NB4 (cell line): ENCODE measurements at regions not wholly inside any gene's neighbourhood (a gene's known extent, or its start where the extent isn't known, plus 50 kb on each side); places are given as distances from the start of the nearest gene placed in this dataset.
A peak's percentile ranks its signal among the peaks of the same experiment; 100 is the strongest.

Experiments
- DNase-seq: peaks from one replicate; pipeline ENCODE4 v3.0.0; 2010; ENCODE audit warnings: low read depth
- H3K4me3 ChIP-seq: one replicate; pipeline ENCODE4 v1.5.1; 2011; ENCODE audit warnings: mild to moderate bottlenecking, low read depth, low read length, moderate library complexity
- MYC ChIP-seq: IDR thresholded peaks from 2 replicates; pipeline ENCODE4 v1.6.1; 2011; ENCODE audit warnings: low read depth, low read length
- POLR2A ChIP-seq: IDR thresholded peaks from 2 replicates; pipeline ENCODE4 v1.6.1; 2011; ENCODE audit warnings: mild to moderate bottlenecking; ENCODE audit not compliant: insufficient read length; ENCODE audit errors: extremely low read depth
- TF ChIP-seq, protein P1 (sequence below): IDR thresholded peaks from 2 replicates; pipeline ENCODE4 v1.6.1; 2011; ENCODE audit warnings: low read depth, low read length
- TF ChIP-seq, protein P2 (sequence below): IDR thresholded peaks from one replicate; pipeline ENCODE4 v1.5.1; 2012; ENCODE audit warnings: low read depth, low read length

DNA sequence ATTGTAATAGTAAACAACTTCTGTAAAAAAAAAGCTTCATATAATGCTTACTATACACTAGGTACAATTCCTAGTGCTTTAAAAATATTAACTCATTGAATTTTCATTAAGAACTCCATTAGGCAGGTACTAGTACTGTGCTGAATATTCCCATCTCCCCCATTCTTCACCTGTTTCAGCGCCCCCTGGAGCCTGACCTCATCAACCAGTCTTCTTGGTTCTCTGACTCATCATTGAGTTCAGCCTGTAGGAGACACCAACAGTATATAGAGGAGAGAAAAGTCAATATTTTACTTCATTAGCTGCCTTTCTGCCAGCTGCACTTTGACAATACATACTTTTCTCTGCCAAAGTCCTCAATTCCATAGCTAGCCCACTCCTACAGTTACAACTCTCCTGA lies 1009.9 kb upstream of the KLHL29 start:
- H3K4me3 ChIP-seq, result no peak overlapping the region
- TF ChIP-seq POLR2A, result no peak
- TF ChIP-seq, protein P1, sequence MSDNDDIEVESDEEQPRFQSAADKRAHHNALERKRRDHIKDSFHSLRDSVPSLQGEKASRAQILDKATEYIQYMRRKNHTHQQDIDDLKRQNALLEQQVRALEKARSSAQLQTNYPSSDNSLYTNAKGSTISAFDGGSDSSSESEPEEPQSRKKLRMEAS, result no peak
- TF ChIP-seq, protein P2, sequence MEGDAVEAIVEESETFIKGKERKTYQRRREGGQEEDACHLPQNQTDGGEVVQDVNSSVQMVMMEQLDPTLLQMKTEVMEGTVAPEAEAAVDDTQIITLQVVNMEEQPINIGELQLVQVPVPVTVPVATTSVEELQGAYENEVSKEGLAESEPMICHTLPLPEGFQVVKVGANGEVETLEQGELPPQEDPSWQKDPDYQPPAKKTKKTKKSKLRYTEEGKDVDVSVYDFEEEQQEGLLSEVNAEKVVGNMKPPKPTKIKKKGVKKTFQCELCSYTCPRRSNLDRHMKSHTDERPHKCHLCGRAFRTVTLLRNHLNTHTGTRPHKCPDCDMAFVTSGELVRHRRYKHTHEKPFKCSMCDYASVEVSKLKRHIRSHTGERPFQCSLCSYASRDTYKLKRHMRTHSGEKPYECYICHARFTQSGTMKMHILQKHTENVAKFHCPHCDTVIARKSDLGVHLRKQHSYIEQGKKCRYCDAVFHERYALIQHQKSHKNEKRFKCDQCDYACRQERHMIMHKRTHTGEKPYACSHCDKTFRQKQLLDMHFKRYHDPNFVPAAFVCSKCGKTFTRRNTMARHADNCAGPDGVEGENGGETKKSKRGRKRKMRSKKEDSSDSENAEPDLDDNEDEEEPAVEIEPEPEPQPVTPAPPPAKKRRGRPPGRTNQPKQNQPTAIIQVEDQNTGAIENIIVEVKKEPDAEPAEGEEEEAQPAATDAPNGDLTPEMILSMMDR, result peak; percentile 27
- no peak for TF ChIP-seq MYC
- DNase-seq, result peak; percentile 10

DNA sequence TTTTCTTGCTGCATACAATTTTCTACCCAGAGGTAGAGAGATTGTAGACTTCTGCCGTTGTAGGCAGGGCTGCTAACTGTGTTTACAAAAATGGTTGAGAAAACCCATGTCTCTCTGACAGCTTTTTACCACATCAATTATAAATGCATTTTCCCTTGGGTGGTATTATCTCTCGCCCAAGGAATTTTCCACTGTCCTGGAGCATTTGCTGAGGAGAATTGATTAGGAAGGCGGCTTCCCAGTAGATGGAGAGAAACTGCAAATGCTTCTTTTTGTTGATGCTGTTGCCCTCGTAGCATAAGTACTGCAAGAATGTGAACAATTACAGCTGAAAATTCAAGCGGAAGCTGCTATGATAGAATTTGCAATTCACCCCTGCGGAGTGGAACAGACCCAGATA lies 1007.7 kb upstream of the KLHL29 start:
- H3K4me3 ChIP-seq, result no peak overlapping the region
- no peak for DNase-seq
- TF ChIP-seq, protein P1, result no peak
- TF ChIP-seq, protein P2, result no peak
- TF ChIP-seq MYC (no peak), POLR2A (no peak)

DNA sequence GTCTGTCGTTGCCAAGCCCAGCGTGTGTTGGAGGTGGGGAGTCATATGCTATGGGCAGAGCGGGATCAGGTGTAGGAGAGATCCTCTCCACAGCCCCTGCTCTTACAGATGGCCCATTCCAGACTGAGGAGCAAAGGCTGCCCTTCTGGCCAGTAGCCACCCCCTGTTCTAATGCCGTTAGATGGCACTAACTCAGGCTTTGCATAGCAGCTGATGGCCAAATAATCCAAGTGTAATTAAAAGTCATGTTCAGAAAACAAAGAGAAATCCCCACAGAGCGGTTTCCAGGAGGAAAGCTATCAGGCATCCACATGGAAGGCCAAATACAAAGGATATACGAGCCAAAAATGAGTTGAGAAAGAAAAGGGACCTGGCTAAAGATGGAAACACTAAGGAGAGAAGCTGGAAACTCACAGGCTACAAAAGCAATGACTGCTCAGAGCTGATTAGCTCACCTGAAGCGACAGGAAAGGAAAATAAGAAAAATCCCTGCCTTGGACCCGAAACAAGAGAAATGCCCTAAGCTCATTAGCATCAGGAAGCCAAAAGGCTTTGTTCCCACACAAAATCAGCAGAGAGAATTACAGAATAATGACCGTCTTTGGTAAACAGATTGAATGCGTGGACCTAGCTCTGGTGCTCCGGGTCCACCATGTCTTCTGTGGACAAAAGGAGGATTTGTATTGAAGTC lies 1002.4 kb upstream of the KLHL29 start:
- no peak overlapping the region for H3K4me3 ChIP-seq
- no peak for DNase-seq
- TF ChIP-seq MYC (no peak), POLR2A (no peak)
- TF ChIP-seq, protein P1, result no peak
- TF ChIP-seq, protein P2, result no peak

DNA sequence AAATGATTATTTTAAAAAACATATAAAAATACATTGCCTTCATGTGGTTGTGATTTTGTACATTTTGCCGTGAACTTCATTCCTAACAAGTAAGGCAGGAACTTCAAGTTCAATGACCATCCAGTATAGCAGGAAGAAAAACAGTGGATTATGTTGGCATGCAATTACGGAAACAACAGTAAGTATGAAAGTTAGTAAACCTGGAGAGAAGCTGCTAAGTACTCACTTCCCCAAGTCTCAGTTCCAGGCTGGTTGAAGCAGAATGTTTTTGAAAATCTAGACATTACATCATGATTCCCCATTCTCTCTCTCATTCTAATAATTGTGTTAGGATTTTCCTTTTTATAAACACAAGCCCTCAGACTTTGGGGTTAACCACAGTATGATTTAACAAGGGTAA lies 987.1 kb upstream of the KLHL29 start:
- DNase-seq, result no peak
- TF ChIP-seq POLR2A (no peak), MYC (no peak)
- H3K4me3 ChIP-seq, result no peak overlapping the region

DNA sequence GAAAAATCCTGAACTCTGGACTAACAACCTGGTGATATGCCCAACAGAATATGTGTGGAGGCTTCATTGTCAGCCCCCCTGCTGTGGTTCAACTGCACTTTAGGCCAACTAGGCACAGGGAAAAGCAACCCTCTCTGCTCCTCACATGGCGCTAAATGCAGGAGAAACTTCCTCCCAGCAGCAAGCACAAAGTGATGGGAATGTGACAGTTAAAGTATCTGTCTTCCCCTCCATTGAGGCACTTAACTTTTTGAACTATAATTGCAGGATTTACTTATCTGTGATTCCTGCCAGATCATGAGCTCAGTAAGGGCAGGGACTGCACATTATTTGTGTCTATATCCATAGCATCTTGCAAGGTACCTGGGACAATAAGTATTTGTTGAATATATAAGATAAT lies 981.2 kb upstream of the KLHL29 start:
- H3K4me3 ChIP-seq, result no peak overlapping the region
- DNase-seq, result no peak
- TF ChIP-seq POLR2A, result no peak
- TF ChIP-seq, protein P2, result no peak
- TF ChIP-seq, protein P1, result no peak
- no peak for TF ChIP-seq MYC

DNA sequence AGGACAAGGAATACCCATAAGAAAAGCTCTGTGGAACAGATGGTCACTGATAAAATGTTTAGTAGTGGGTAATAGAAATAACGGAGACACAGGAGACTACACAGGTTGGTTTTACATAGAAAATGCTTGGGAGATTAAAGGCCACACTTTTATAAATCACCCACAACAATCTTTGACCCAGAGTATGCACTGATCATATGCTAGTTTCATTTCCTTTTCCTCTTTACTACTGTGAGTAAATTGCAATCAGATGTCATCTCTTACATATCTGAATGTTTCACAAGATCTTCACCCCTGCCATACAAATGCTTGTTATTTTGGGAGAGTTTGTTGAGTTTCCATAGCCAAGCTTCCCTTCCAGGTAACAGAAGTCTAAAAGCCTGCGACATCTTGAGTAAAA lies 978.4 kb upstream of the KLHL29 start:
- no peak for DNase-seq
- H3K4me3 ChIP-seq, result no peak overlapping the region
- TF ChIP-seq, protein P1, result no peak
- TF ChIP-seq MYC (no peak), POLR2A (no peak)
- TF ChIP-seq, protein P2, result no peak
